HFFc6 (cell line): ENCODE measurements at regions not wholly inside any gene's neighbourhood (a gene's known extent, or its start where the extent isn't known, plus 50 kb on each side); places are given as distances from the start of the nearest gene placed in this dataset.

Experiments used
- DNase-seq: peaks from one replicate; pipeline ENCODE4 v3.0.0-alpha.2; 2018
- H3K27ac Mint-ChIP-seq: 2 replicates; pipeline ENCODE4 v1.8.0; 2020; ENCODE audit warnings: mild to moderate bottlenecking, mixed read lengths
- H3K27me3 Mint-ChIP-seq: 2 replicates; pipeline ENCODE4 v1.8.0; 2021; ENCODE audit warnings: mild to moderate bottlenecking, moderate library complexity, mixed read lengths; ENCODE audit not compliant: insufficient read depth
- H3K36me3 Mint-ChIP-seq: 2 replicates; pipeline ENCODE4 v1.8.0; 2021; ENCODE audit warnings: low read depth, mixed read lengths
- H3K4me1 Mint-ChIP-seq: 2 replicates; pipeline ENCODE4 v1.8.0; 2020; ENCODE audit warnings: low read depth, mixed read lengths
- H3K4me3 Mint-ChIP-seq: 2 replicates; pipeline ENCODE4 v1.8.0; 2020; ENCODE audit warnings: mild to moderate bottlenecking, moderate library complexity, mixed read lengths
- H3K9me3 Mint-ChIP-seq: 2 replicates; pipeline ENCODE4 v1.8.0; 2020; ENCODE audit warnings: mild to moderate bottlenecking, mixed read lengths
- CTCF ChIP-seq: fragments of 200-600 bp; sonication (generic); IDR thresholded peaks from 2 replicates; pipeline ENCODE4 v1.5.0; 2021; ENCODE audit warnings: antibody characterized with exemption, mild to moderate bottlenecking

GRCh38 chr12:59381106-59381505 lies 214.7 kb upstream of the SLC16A7 start:
- Mint-ChIP-seq H3K27ac (no peak overlapping the region), H3K27me3 (no peaks in the 10 kb centered on the region), H3K4me3 (no peak overlapping the region), H3K4me1 (peaks cover 12% of the 10 kb centered on the region), H3K36me3 (no peaks in the 10 kb centered on the region), H3K9me3 (no peaks in the 10 kb centered on the region)
- no peak for DNase-seq
- no peak for TF ChIP-seq CTCF

GRCh38 chr12:59375633-59376032 lies 220.2 kb upstream of the SLC16A7 start:
- DNase-seq = no peak
- Mint-ChIP-seq H3K4me3 (no peak overlapping the region), H3K36me3 (no peaks in the 10 kb centered on the region), H3K27me3 (no peaks in the 10 kb centered on the region), H3K4me1 (no peaks in the 10 kb centered on the region), H3K9me3 (no peaks in the 10 kb centered on the region), H3K27ac (no peak overlapping the region)
- no peak for TF ChIP-seq CTCF

- no peak for TF ChIP-seq CTCF
- Mint-ChIP-seq H3K27ac (no peak overlapping the region), H3K27me3 (no peaks in the 10 kb centered on the region), H3K9me3 (no peaks in the 10 kb centered on the region), H3K4me3 (no peak overlapping the region), H3K4me1 (no peaks in the 10 kb centered on the region), H3K36me3 (no peaks in the 10 kb centered on the region)
- no peak for DNase-seq
Measured at GRCh38 chr12:59374783-59375182, 221.0 kb upstream of the SLC16A7 start.

GRCh38 chr12:59372956-59373355 lies 222.9 kb upstream of the SLC16A7 start:
- DNase-seq = no peak
- Mint-ChIP-seq H3K36me3 (no peaks in the 10 kb centered on the region), H3K27me3 (no peaks in the 10 kb centered on the region), H3K4me3 (no peak overlapping the region), H3K27ac (no peak overlapping the region), H3K4me1 (no peaks in the 10 kb centered on the region), H3K9me3 (no peaks in the 10 kb centered on the region)
- peak; percentile 57; the same call in 1 of the 2 replicates for TF ChIP-seq CTCF

GRCh38 chr12:59370933-59371332 lies 224.9 kb upstream of the SLC16A7 start:
- Mint-ChIP-seq H3K4me3 (no peak overlapping the region), H3K4me1 (no peaks in the 10 kb centered on the region), H3K9me3 (no peaks in the 10 kb centered on the region), H3K27me3 (no peaks in the 10 kb centered on the region), H3K36me3 (no peaks in the 10 kb centered on the region), H3K27ac (no peak overlapping the region)
- no peak for TF ChIP-seq CTCF
- no peak for DNase-seq

- no peaks in the 10 kb centered on the region for H3K36me3 Mint-ChIP-seq
- no peaks in the 10 kb centered on the region for H3K9me3 Mint-ChIP-seq
- no peak overlapping the region for H3K4me3 Mint-ChIP-seq
Measured at GRCh38 chr12:59365133-59365532, 230.7 kb upstream of the SLC16A7 start.

More at GRCh38 chr12:59365133-59365532, 230.7 kb upstream of the SLC16A7 start:
- no peak overlapping the region; the same call in 1 of the 2 replicates for H3K27ac Mint-ChIP-seq
- H3K27me3 Mint-ChIP-seq = no peaks in the 10 kb centered on the region
- TF ChIP-seq CTCF = no peak
- DNase-seq = no peak
- no peaks in the 10 kb centered on the region for H3K4me1 Mint-ChIP-seq
